ENCODE measurements at regions not wholly inside any gene's neighbourhood (a gene's known extent, or its start where the extent isn't known, plus 50 kb on each side); places are given as distances from the start of the nearest gene placed in this dataset.

DNA sequence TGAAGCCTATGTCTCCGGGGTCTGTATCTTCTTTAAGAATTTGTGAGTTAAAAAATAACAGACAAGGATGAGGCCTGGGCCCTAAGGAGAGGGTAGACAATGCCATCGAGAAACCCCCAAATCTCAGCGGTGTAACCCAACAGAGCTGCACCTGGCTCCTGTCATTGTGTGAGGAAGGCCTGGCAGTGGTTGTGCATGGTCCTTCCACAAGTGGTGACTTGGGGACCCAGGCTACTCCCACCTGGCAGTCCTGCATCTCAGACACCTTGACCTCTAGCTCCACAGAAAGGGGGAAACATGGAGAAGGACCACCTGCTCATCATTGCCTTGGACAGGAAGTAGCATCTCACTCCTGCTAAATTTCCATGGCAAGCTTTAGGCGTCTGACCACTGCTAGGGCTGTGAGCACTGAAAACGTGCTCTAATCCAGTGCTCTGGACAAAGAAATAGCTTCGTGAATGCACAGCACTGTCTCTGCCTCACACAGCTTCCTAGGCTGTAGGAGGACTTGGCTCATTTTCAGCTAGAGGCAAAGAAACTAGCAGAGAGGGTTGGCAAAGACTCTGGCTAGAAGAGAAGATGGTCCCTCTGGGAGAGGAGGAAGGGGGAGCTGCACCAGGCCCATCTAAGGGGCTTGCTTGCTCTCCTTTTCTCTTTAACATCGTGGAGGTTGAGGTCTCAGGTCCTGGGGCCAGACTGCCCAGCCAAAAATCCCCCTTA lies 273.9 kb upstream of the ZMIZ1 start:
- DNase-seq = no peak
- Mint-ChIP-seq H3K9me3 (ENCODE audit: low read depth, unreplicated experiment) (peaks cover 8% of the 10 kb centered on the region), H3K27me3 (ENCODE audit: unreplicated experiment) (peaks cover 92% of the 10 kb centered on the region), H3K27ac (ENCODE audit: unreplicated experiment) (no peak overlapping the region), H3K36me3 (ENCODE audit: insufficient read depth, unreplicated experiment) (no peaks in the 10 kb centered on the region), H3K4me3 (ENCODE audit: low read depth, unreplicated experiment) (no peak overlapping the region), H3K4me1 (ENCODE audit: low read depth, unreplicated experiment) (no peaks in the 10 kb centered on the region)
- no TSS peak for BruUV-seq (replicated peaks)
- TF ChIP-seq, protein P1, sequence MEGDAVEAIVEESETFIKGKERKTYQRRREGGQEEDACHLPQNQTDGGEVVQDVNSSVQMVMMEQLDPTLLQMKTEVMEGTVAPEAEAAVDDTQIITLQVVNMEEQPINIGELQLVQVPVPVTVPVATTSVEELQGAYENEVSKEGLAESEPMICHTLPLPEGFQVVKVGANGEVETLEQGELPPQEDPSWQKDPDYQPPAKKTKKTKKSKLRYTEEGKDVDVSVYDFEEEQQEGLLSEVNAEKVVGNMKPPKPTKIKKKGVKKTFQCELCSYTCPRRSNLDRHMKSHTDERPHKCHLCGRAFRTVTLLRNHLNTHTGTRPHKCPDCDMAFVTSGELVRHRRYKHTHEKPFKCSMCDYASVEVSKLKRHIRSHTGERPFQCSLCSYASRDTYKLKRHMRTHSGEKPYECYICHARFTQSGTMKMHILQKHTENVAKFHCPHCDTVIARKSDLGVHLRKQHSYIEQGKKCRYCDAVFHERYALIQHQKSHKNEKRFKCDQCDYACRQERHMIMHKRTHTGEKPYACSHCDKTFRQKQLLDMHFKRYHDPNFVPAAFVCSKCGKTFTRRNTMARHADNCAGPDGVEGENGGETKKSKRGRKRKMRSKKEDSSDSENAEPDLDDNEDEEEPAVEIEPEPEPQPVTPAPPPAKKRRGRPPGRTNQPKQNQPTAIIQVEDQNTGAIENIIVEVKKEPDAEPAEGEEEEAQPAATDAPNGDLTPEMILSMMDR (IDR thresholded peaks at IDR 0.05; ENCODE audit: unreplicated experiment) = no peak
- CTCF ChIA-PET = interaction anchor here (0.6 to 0.9 kb wide), 2 partner anchors 26 to 118 kb away, joined by 3 read pairs; no protein-coding TSS in a partner anchor
- intact Hi-C loops (cut with micrococcal nuclease; ENCODE audit: unreplicated experiment) = no loop called here

DNA sequence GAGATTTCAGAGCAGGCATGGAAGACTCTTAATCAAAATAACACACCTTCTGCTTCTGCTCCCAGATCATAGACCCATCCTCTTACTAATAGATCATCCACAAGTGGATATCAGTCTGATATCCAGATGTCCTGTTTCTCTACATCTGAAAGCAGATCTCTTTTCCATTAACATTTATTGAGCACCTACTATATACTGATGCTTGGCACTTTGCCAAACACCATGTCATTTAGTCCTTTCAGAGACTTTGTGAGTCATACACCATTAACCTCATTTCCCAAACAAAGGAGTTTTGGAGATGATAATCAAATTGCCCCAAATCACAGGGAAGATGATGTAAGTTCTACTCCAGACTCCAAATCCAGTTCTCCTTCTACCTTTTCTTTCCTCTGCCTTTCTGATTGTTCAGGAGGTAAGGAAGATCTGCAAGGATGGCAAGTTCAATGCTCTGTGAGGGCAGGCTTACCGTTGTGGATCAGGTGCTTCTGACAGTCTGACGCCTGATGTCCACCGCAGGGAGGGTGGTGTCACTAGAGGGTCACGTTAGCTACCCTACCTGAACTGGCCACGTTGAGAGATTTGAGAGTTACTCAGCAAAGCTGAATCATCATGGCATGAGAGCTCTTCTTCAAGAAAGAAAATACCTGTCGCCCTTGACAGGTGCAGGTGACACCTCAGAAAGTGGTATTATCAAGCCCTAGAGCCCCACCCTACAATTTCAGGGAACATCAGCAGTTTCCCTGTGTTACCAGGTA lies 269.6 kb upstream of the ZMIZ1 start:
- no peak for DNase-seq
- H3K27ac Mint-ChIP-seq (ENCODE audit: unreplicated experiment) = no peak overlapping the region
- peaks cover 2% of the 10 kb centered on the region for H3K9me3 Mint-ChIP-seq (ENCODE audit: low read depth, unreplicated experiment)
- H3K4me3 Mint-ChIP-seq (ENCODE audit: low read depth, unreplicated experiment) = no peak overlapping the region
- H3K27me3 Mint-ChIP-seq (ENCODE audit: unreplicated experiment) = peaks cover 93% of the 10 kb centered on the region
- no peaks in the 10 kb centered on the region for H3K36me3 Mint-ChIP-seq (ENCODE audit: insufficient read depth, unreplicated experiment)
- TF ChIP-seq, protein P1 (IDR thresholded peaks at IDR 0.05; ENCODE audit: unreplicated experiment) = no peak
- no peaks in the 10 kb centered on the region for H3K4me1 Mint-ChIP-seq (ENCODE audit: low read depth, unreplicated experiment)
- intact Hi-C loops (cut with micrococcal nuclease; ENCODE audit: unreplicated experiment) = no loop called here
- no TSS peak for BruUV-seq (replicated peaks)
- CTCF ChIA-PET = no interaction called here

DNA sequence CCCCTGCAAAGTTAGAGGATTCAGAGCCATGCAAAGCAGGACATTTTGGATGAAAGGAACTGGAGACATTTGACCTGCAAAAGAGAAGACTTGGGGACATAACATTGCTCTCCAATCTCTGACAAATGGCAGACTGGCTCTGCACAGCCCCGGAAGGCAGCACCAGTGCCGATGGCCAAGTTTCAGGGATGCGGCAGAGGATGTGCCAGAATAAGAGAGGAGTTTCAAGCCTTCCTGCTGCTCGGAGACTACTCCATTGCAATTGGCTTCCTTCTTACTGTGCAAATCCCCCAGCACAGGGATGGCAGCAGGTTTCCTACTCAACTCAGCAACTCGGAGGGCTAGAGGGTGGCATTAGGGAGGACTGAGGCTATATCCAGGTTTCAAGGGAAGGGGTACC lies 268.8 kb upstream of the ZMIZ1 start:
- no peaks in the 10 kb centered on the region for H3K4me1 Mint-ChIP-seq (ENCODE audit: low read depth, unreplicated experiment)
- H3K27me3 Mint-ChIP-seq (ENCODE audit: unreplicated experiment) = peaks cover 85% of the 10 kb centered on the region
- H3K9me3 Mint-ChIP-seq (ENCODE audit: low read depth, unreplicated experiment) = no peaks in the 10 kb centered on the region
- CTCF ChIA-PET = no interaction called here
- no peaks in the 10 kb centered on the region for H3K36me3 Mint-ChIP-seq (ENCODE audit: insufficient read depth, unreplicated experiment)
- H3K4me3 Mint-ChIP-seq (ENCODE audit: low read depth, unreplicated experiment) = no peak overlapping the region
- H3K27ac Mint-ChIP-seq (ENCODE audit: unreplicated experiment) = no peak overlapping the region
- BruUV-seq (replicated peaks) = no TSS peak
- intact Hi-C loops (cut with micrococcal nuclease; ENCODE audit: unreplicated experiment) = no loop called here
- TF ChIP-seq, protein P1 (IDR thresholded peaks at IDR 0.05; ENCODE audit: unreplicated experiment) = no peak
- DNase-seq = no peak

DNA sequence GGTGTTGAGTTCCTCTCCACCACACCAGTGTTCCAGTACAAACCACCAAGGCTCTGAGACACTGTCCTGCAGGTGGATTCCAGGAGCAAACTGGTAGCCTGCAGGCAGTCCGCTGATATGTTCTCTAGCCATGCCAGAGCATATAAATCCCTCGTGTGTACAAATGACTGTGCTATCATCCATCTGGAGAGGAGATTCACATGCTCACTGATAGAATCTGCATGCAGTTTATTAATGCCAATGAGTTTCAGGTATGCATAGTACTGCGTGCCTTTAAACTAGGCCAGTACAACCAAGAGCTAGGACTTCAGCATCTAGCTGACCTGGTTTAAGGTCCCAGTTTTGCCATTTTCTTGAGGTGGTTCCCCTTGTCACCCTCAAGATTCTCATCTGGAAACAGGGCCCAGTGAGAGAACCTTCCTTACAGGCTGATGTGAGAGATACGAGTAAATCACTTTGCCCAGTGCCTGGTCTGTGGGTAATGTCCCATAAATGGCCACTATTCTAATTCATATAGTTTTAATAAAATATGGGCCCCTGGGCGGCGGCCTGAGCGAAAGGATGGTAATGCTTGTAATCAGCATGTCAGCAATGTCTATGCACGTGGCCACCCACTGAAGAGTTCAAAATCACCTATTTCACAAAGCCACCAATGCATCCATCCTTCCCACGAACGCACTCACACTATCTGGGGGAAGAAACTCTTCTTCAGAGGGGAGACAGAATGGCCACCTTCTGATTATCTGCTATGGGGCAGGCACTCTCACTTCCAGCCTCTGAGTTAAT lies 268.0 kb upstream of the ZMIZ1 start:
- H3K27ac Mint-ChIP-seq (ENCODE audit: unreplicated experiment) = no peak overlapping the region
- H3K27me3 Mint-ChIP-seq (ENCODE audit: unreplicated experiment) = peaks cover 77% of the 10 kb centered on the region
- CTCF ChIA-PET = no interaction called here
- no peak overlapping the region for H3K4me3 Mint-ChIP-seq (ENCODE audit: low read depth, unreplicated experiment)
- no peaks in the 10 kb centered on the region for H3K36me3 Mint-ChIP-seq (ENCODE audit: insufficient read depth, unreplicated experiment)
- DNase-seq = no peak
- intact Hi-C loops (cut with micrococcal nuclease; ENCODE audit: unreplicated experiment) = no loop called here
- no peaks in the 10 kb centered on the region for H3K9me3 Mint-ChIP-seq (ENCODE audit: low read depth, unreplicated experiment)
- TF ChIP-seq, protein P1 (IDR thresholded peaks at IDR 0.05; ENCODE audit: unreplicated experiment) = no peak
- peaks cover 5% of the 10 kb centered on the region for H3K4me1 Mint-ChIP-seq (ENCODE audit: low read depth, unreplicated experiment)
- BruUV-seq (replicated peaks) = no TSS peak
